IMR-90 (cell line): ENCODE measurements at regions not wholly inside any gene's neighbourhood (a gene's known extent, or its start where the extent isn't known, plus 50 kb on each side); places are given as distances from the start of the nearest gene placed in this dataset.

Experiments
- CEBPB ChIP-seq: IDR thresholded peaks from 2 replicates; pipeline ENCODE4 v1.6.1; 2012; ENCODE audit warnings: low read depth, low read length, improper control_type of control experiment
- CHD1 ChIP-seq: IDR thresholded peaks from 2 replicates; pipeline ENCODE4 v1.6.1; 2012; ENCODE audit warnings: low read depth, low read length, improper control_type of control experiment
- MAZ ChIP-seq: IDR thresholded peaks from 2 replicates; pipeline ENCODE4 v1.6.1; 2012; ENCODE audit warnings: low read depth, mild to moderate bottlenecking, low read length, improper control_type of control experiment, moderate library complexity, borderline replicate concordance
- MXI1 ChIP-seq: IDR thresholded peaks from 2 replicates; pipeline ENCODE4 v1.6.1; 2012; ENCODE audit warnings: low read depth, mild to moderate bottlenecking, low read length, moderate library complexity, borderline replicate concordance
- NFE2L2 ChIP-seq: fragments of 150-350 bp; IDR thresholded peaks from 2 replicates; pipeline ENCODE4 v1.6.1; 2016; ENCODE audit warnings: low read depth, mild to moderate bottlenecking, low read length
- POLR2A ChIP-seq: IDR thresholded peaks from 2 replicates; pipeline ENCODE4 v1.6.1; 2012; ENCODE audit warnings: mild to moderate bottlenecking, low read depth, low read length
- RAD21 ChIP-seq: IDR thresholded peaks from 2 replicates; pipeline ENCODE4 v1.6.1; 2012; ENCODE audit warnings: low read length, improper control_type of control experiment
- RFX5 ChIP-seq: IDR thresholded peaks from 2 replicates; pipeline ENCODE4 v1.8.0; 2012; ENCODE audit warnings: low read depth, mild to moderate bottlenecking, low read length, moderate library complexity
- SMC3 ChIP-seq: fragments of 150-350 bp; IDR thresholded peaks from 2 replicates; pipeline ENCODE4 v1.6.1; 2016; ENCODE audit warnings: low read depth, mild to moderate bottlenecking, antibody characterized with exemption, low read length, moderate library complexity
- TF ChIP-seq, protein P1 (sequence below): conservative IDR thresholded peaks from 2 replicates; pipeline ENCODE4 v1.5.1; 2012; ENCODE audit warnings: mild to moderate bottlenecking, low read depth, low read length, improper control_type of control experiment

DNA sequence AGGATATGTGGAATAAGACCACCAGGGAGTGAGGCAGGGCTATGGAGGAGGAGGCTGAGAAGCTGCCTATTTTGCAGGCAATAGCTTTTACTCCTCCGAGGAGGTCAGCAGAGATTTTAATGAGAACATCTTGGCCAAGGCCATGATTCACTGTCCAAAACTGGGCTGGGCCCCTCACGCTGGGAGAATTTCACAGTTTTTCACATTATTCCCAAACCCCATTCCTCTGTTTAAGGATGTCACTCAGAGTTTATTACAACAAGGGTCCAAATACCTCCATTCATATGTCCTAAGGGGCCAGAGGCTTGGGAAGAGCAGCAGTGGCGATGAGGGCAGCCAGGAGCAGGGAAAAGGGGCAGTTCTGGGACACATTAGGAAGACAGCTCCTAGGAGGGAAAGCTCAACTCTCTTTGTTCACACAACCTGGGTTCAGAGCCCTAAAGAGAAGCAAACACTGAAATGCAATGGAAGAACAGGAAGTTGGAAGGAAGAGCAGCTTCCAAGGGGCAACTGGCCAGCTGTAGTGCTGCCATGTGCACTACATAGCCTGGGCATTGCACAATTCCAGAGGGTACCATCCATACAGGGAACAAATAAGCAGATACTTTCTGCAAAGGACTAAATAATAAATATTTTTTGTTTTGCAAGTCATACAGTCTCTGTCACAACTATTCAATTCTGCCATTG, 283.2 kb downstream of the NUAK1 start:
- TF ChIP-seq, protein P1, sequence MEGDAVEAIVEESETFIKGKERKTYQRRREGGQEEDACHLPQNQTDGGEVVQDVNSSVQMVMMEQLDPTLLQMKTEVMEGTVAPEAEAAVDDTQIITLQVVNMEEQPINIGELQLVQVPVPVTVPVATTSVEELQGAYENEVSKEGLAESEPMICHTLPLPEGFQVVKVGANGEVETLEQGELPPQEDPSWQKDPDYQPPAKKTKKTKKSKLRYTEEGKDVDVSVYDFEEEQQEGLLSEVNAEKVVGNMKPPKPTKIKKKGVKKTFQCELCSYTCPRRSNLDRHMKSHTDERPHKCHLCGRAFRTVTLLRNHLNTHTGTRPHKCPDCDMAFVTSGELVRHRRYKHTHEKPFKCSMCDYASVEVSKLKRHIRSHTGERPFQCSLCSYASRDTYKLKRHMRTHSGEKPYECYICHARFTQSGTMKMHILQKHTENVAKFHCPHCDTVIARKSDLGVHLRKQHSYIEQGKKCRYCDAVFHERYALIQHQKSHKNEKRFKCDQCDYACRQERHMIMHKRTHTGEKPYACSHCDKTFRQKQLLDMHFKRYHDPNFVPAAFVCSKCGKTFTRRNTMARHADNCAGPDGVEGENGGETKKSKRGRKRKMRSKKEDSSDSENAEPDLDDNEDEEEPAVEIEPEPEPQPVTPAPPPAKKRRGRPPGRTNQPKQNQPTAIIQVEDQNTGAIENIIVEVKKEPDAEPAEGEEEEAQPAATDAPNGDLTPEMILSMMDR: no peak
- TF ChIP-seq SMC3 (no peak), MAZ (no peak), NFE2L2 (no peak), CEBPB (no peak), POLR2A (no peak), CHD1 (no peak), RFX5 (no peak), MXI1 (no peak), RAD21 (no peak)
